ENCODE measurements at regions not wholly inside any gene's neighbourhood (a gene's known extent, or its start where the extent isn't known, plus 50 kb on each side); places are given as distances from the start of the nearest gene placed in this dataset.

DNA sequence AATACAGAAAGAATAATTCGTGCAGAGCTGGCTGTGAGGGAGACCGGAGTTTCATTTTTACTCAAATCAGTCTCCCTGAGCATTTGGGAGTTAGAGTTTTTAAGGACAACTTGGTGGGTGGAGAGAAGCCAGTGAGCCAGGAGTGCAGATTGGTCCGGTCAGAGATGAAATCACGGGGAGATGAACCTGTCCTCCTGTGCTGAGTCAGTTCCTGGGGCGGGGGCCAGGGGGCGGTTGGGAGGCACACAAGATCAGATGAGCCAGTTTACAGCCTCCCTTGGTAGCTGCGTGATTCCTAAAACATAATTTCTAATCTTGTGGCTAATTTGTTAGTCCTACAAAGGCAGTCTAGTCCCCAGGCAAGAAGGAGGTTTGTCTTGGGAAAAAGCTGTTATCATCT is 1267.9 kb downstream of the AMY1C start:
- TF ChIP-seq, protein P1, sequence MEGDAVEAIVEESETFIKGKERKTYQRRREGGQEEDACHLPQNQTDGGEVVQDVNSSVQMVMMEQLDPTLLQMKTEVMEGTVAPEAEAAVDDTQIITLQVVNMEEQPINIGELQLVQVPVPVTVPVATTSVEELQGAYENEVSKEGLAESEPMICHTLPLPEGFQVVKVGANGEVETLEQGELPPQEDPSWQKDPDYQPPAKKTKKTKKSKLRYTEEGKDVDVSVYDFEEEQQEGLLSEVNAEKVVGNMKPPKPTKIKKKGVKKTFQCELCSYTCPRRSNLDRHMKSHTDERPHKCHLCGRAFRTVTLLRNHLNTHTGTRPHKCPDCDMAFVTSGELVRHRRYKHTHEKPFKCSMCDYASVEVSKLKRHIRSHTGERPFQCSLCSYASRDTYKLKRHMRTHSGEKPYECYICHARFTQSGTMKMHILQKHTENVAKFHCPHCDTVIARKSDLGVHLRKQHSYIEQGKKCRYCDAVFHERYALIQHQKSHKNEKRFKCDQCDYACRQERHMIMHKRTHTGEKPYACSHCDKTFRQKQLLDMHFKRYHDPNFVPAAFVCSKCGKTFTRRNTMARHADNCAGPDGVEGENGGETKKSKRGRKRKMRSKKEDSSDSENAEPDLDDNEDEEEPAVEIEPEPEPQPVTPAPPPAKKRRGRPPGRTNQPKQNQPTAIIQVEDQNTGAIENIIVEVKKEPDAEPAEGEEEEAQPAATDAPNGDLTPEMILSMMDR (IDR thresholded peaks at IDR 0.05 in 4 of 5, conservative IDR thresholded peaks at IDR 0.05 in 1 of 5): no peak
- TF ChIP-seq POLR2A (IDR thresholded peaks at IDR 0.05): no peak
